CD4-positive, alpha-beta memory T cell (primary cell): ENCODE measurements at regions not wholly inside any gene's neighbourhood (a gene's known extent, or its start where the extent isn't known, plus 50 kb on each side); places are given as distances from the start of the nearest gene placed in this dataset.
"Not testable (repeated sequence)": the region's sequence is repeated elsewhere in the genome, so short reads cannot be mapped to it uniquely, and the experiment has no call there.

ENCODE experiments used
- CTCF ChIA-PET: fragments of 350-600 bp; sonication (Branson Sonifier 250); formaldehyde crosslinking; loops from one replicate; lab custom pipeline; 2021; ENCODE audit warnings: inconsistent platforms; ENCODE audit not compliant: partially characterized antibody; lab: Charles Lee
- POLR2A ChIA-PET: fragments of 350-600 bp; sonication (Branson Sonifier 250); formaldehyde crosslinking; loops from one replicate; lab custom pipeline; 2021; ENCODE audit not compliant: partially characterized antibody; lab: Charles Lee
- DNase-seq, 5 donors: peaks; one replicate each; pipeline versions ENCODE4 v3.0.0 to v3.0.0-alpha.2; 2020 to 2022; ENCODE audit warnings: mixed read lengths in 1 of 5
- H3K27ac ChIP-seq: one replicate; pipeline ENCODE4 v1.7.0; 2013; ENCODE audit warnings: low read depth, low read length
- H3K27me3 ChIP-seq: 2 replicates; pipeline ENCODE4 v1.7.0; 2013; ENCODE audit warnings: mild to moderate bottlenecking, low read length, moderate library complexity; ENCODE audit not compliant: insufficient read depth
- H3K36me3 ChIP-seq: 2 replicates; pipeline ENCODE4 v1.7.0; 2013; ENCODE audit warnings: mild to moderate bottlenecking, low read length, moderate library complexity; ENCODE audit not compliant: insufficient read depth
- H3K4me1 ChIP-seq: 2 replicates; pipeline ENCODE4 v1.7.0; 2013; ENCODE audit warnings: mild to moderate bottlenecking, low read length, moderate library complexity; ENCODE audit not compliant: insufficient read depth
- H3K4me3 ChIP-seq, 2 donors: one replicate each; pipeline ENCODE4 v1.7.0; 2013; ENCODE audit warnings: low read length in 2 of 2, mild to moderate bottlenecking in 1 of 2
- H3K9me3 ChIP-seq, 2 donors: one replicate each; pipeline ENCODE4 v1.7.0; 2013; ENCODE audit warnings: low read length in 2 of 2, control low read depth in 1 of 2; ENCODE audit not compliant: control insufficient read depth in 1 of 2
- H3K27ac Mint-ChIP-seq, 7 donors: one replicate each; pipeline ENCODE4 v1.8.0; 2020 to 2021; ENCODE audit warnings: mixed read lengths in 7 of 7, mild to moderate bottlenecking in 6 of 7, inconsistent platforms in 3 of 7, moderate library complexity in 3 of 7
- H3K27me3 Mint-ChIP-seq, 2 donors: one replicate each; pipeline ENCODE4 v1.8.0; 2020 to 2021; ENCODE audit warnings: mixed read lengths in 2 of 2
- H3K36me3 Mint-ChIP-seq, 2 donors: one replicate each; pipeline ENCODE4 v1.8.0; 2020 to 2021; ENCODE audit warnings: mixed read lengths in 2 of 2, inconsistent platforms in 1 of 2, mild to moderate bottlenecking in 1 of 2
- H3K4me1 Mint-ChIP-seq, 4 donors: one replicate each; pipeline ENCODE4 v1.8.0; 2020 to 2021; ENCODE audit warnings: mixed read lengths in 4 of 4, mild to moderate bottlenecking in 1 of 4
- H3K4me3 Mint-ChIP-seq, 8 donors: one replicate each; pipeline ENCODE4 v1.8.0; 2020 to 2021; ENCODE audit warnings: mixed read lengths in 8 of 8, mild to moderate bottlenecking in 7 of 8, moderate library complexity in 6 of 8, inconsistent platforms in 3 of 8
- H3K9me3 Mint-ChIP-seq, 8 donors: one replicate each; pipeline ENCODE4 v1.8.0; 2020 to 2021; ENCODE audit warnings: mixed read lengths in 8 of 8, mild to moderate bottlenecking in 5 of 8, inconsistent platforms in 3 of 8, moderate library complexity in 1 of 8
- intact Hi-C: fragments of 100-400 bp; cut with micrococcal nuclease; formaldehyde crosslinking; loops from one replicate; pipeline ENCODE4 v1.15.1; 2023

DNA sequence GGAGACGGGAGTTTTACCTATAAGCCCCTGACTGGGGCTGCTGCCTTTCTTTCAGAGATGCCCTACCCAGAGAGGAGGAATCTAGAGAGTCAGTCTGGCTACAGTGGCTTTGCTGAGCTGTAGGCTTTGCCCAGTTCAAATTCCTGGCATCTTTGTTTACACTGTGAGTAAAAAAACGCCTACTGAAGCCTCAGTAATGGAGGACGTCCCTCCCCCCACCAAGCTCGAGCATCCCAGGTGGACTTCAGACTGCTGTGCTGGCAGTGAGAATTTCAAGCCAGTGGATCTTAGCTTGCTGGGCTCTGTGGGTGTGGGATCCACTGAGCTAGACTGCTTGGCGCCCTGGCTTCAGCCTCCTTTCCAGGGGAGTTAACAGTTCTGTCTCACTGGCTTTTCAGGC lies 237.1 kb upstream of the NT5E start:
- H3K4me3 ChIP-seq, H3K9me3 ChIP-seq, DNase-seq, H3K27ac Mint-ChIP-seq, H3K4me1 Mint-ChIP-seq, H3K27me3 ChIP-seq, CTCF ChIA-PET, intact Hi-C loops, H3K27ac ChIP-seq, H3K4me3 Mint-ChIP-seq, H3K36me3 Mint-ChIP-seq, H3K27me3 Mint-ChIP-seq, H3K4me1 ChIP-seq, POLR2A ChIA-PET, H3K36me3 ChIP-seq: not testable (repeated sequence)
- H3K9me3 Mint-ChIP-seq: peaks cover 0 to 53% (median 34%) of the 10 kb centered on the region in 8 donors

DNA sequence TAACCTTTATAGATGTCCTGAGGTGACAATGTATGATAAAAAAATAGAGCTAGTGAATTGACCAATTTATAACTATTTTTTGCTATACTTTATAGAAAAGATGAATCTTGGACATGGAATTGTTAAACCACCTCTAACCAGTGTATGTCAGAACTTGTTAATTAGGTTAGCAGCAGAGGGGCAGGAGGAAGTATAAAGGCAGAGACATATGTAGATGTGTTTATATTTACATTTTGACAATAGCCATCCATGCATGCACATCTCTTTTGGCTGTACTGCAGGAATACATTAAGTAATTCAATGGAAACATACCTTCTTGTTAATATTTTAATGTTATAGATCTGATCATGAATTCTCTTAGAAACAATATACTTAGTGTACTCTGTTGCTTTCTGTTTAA lies 254.6 kb upstream of the NT5E start:
- POLR2A ChIA-PET: no interaction called here
- Mint-ChIP-seq H3K4me3 (no peak overlapping the region), H3K36me3 (no peaks in the 10 kb centered on the region), H3K27me3 (no peaks in the 10 kb centered on the region), H3K27ac (no peak overlapping the region), H3K9me3 (peaks cover 0 to 9% (median 4%) of the 10 kb centered on the region in 8 donors), H3K4me1 (no peaks in the 10 kb centered on the region)
- H3K4me3 ChIP-seq: no peak overlapping the region
- no peaks in the 10 kb centered on the region for H3K36me3 ChIP-seq
- H3K27me3 ChIP-seq: no peaks in the 10 kb centered on the region
- H3K9me3 ChIP-seq: no peaks in the 10 kb centered on the region
- DNase-seq: no peak
- no peak overlapping the region for H3K27ac ChIP-seq
- intact Hi-C loops: no loop called here
- no peaks in the 10 kb centered on the region for H3K4me1 ChIP-seq
- CTCF ChIA-PET: no interaction called here

GRCh38 chr6:85193339-85193738 lies 256.5 kb upstream of the NT5E start:
- no peaks in the 10 kb centered on the region for H3K27me3 Mint-ChIP-seq
- no peaks in the 10 kb centered on the region for H3K36me3 Mint-ChIP-seq
- POLR2A ChIA-PET: no interaction called here
- no peaks in the 10 kb centered on the region for H3K9me3 ChIP-seq
- H3K4me1 ChIP-seq: no peaks in the 10 kb centered on the region
- DNase-seq: no peak
- H3K36me3 ChIP-seq: no peaks in the 10 kb centered on the region
- intact Hi-C loops: no loop called here
- no peak overlapping the region for H3K4me3 Mint-ChIP-seq
- no peak overlapping the region for H3K4me3 ChIP-seq
- CTCF ChIA-PET: no interaction called here
- H3K27me3 ChIP-seq: no peaks in the 10 kb centered on the region
- no peaks in the 10 kb centered on the region for H3K4me1 Mint-ChIP-seq
- peaks cover 0 to 10% (median 3%) of the 10 kb centered on the region in 8 donors for H3K9me3 Mint-ChIP-seq
- no peak overlapping the region for H3K27ac Mint-ChIP-seq
- H3K27ac ChIP-seq: no peak overlapping the region

DNA sequence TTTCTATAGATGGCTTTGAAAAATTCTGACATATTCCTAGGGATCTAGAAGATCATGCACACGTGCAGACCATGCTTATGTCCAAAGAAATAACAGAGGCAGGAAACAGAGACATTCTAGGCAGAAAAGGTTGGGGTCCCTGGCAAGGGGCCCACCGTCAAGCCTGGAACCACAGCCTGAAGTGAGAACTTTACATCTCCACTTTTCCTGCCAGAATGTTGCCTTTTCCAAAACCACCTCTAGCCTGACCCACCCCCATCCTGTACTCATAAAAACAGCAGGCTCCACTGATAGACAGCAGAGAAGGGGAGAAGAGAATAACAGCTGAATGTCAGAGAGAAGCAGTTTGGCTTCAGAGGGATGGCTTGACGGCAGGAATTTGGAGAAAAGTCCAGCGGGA lies 257.3 kb upstream of the NT5E start:
- Histone ChIP-seq H3K36me3 (no peaks in the 10 kb centered on the region), H3K27ac (no peak overlapping the region), H3K27me3 (no peaks in the 10 kb centered on the region), H3K4me3 (no peak overlapping the region), H3K9me3 (no peaks in the 10 kb centered on the region), H3K4me1 (no peaks in the 10 kb centered on the region)
- Mint-ChIP-seq H3K4me3 (no peak overlapping the region), H3K36me3 (no peaks in the 10 kb centered on the region), H3K27me3 (no peaks in the 10 kb centered on the region), H3K9me3 (peaks cover 0 to 6% (median 4%) of the 10 kb centered on the region in 8 donors), H3K27ac (no peak overlapping the region), H3K4me1 (no peaks in the 10 kb centered on the region)
- intact Hi-C loops: no loop called here
- ChIA-PET CTCF (no interaction called here), POLR2A (no interaction called here)
- no peak for DNase-seq

GRCh38 chr6:85192186-85192585 lies 257.7 kb upstream of the NT5E start:
- H3K27me3 Mint-ChIP-seq: no peaks in the 10 kb centered on the region
- Histone ChIP-seq H3K27ac (no peak overlapping the region), H3K4me3 (no peak overlapping the region), H3K9me3 (no peaks in the 10 kb centered on the region), H3K4me1 (no peaks in the 10 kb centered on the region), H3K36me3 (no peaks in the 10 kb centered on the region), H3K27me3 (no peaks in the 10 kb centered on the region)
- H3K4me3 Mint-ChIP-seq: no peak overlapping the region
- H3K36me3 Mint-ChIP-seq: no peaks in the 10 kb centered on the region
- ChIA-PET POLR2A (no interaction called here), CTCF (no interaction called here)
- intact Hi-C loops: no loop called here
- peaks cover 0 to 5% (median 2%) of the 10 kb centered on the region in 8 donors for H3K9me3 Mint-ChIP-seq
- no peaks in the 10 kb centered on the region for H3K4me1 Mint-ChIP-seq
- no peak overlapping the region for H3K27ac Mint-ChIP-seq
- DNase-seq: no peak

DNA sequence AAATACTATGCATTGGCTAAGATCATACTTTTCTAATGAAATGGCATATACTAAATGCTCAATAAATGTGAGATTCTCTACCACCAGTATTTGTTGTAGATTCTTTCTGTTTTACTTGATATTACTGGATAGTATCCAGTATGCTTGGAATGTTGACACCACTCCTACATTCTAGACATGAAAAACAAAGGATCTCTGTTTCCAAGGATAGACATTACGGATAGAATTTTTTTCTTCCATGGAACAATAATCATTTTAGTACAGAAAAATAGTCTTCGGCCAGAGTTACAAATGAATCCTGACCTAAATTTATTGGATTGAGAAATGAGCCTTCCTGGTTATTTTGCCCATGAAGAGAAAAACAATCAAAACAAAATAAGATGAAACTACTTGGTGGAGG lies 258.2 kb upstream of the NT5E start:
- H3K9me3 ChIP-seq: no peaks in the 10 kb centered on the region
- Mint-ChIP-seq H3K36me3 (no peaks in the 10 kb centered on the region), H3K4me1 (no peaks in the 10 kb centered on the region), H3K4me3 (no peak overlapping the region), H3K27me3 (no peaks in the 10 kb centered on the region), H3K27ac (no peak overlapping the region), H3K9me3 (peaks cover 0 to 5% (median 1%) of the 10 kb centered on the region in 8 donors)
- no peaks in the 10 kb centered on the region for H3K36me3 ChIP-seq
- intact Hi-C loops: no loop called here
- H3K4me1 ChIP-seq: no peaks in the 10 kb centered on the region
- CTCF ChIA-PET: no interaction called here
- no peak for DNase-seq
- H3K4me3 ChIP-seq: no peak overlapping the region
- POLR2A ChIA-PET: no interaction called here
- H3K27ac ChIP-seq: no peak overlapping the region
- no peaks in the 10 kb centered on the region for H3K27me3 ChIP-seq

- H3K27ac ChIP-seq: no peak overlapping the region
- H3K27me3 ChIP-seq: no peaks in the 10 kb centered on the region
- POLR2A ChIA-PET: no interaction called here
- H3K4me3 ChIP-seq: no peak overlapping the region
- Mint-ChIP-seq H3K36me3 (no peaks in the 10 kb centered on the region), H3K4me1 (no peaks in the 10 kb centered on the region), H3K27me3 (no peaks in the 10 kb centered on the region), H3K27ac (no peak overlapping the region), H3K4me3 (no peak overlapping the region), H3K9me3 (peaks cover 0 to 6% (median 2%) of the 10 kb centered on the region in 8 donors)
- no peak for DNase-seq
- intact Hi-C loops: no loop called here
- H3K36me3 ChIP-seq: no peaks in the 10 kb centered on the region
- no peaks in the 10 kb centered on the region for H3K9me3 ChIP-seq
- CTCF ChIA-PET: no interaction called here
- no peaks in the 10 kb centered on the region for H3K4me1 ChIP-seq
Measured at GRCh38 chr6:85186546-85187175, 263.2 kb upstream of the NT5E start.

- Histone ChIP-seq H3K27ac (no peak overlapping the region), H3K9me3 (no peaks in the 10 kb centered on the region), H3K27me3 (no peaks in the 10 kb centered on the region), H3K4me1 (no peaks in the 10 kb centered on the region), H3K36me3 (no peaks in the 10 kb centered on the region), H3K4me3 (no peak overlapping the region)
- H3K4me1 Mint-ChIP-seq: no peaks in the 10 kb centered on the region
- intact Hi-C loops: no loop called here
- ChIA-PET POLR2A (no interaction called here), CTCF (no interaction called here)
- H3K9me3 Mint-ChIP-seq: peaks cover 0 to 10% (median 2%) of the 10 kb centered on the region in 8 donors
- no peak overlapping the region for H3K4me3 Mint-ChIP-seq
- no peaks in the 10 kb centered on the region for H3K27me3 Mint-ChIP-seq
- no peak for DNase-seq
- no peaks in the 10 kb centered on the region for H3K36me3 Mint-ChIP-seq
- no peak overlapping the region for H3K27ac Mint-ChIP-seq
Measured at GRCh38 chr6:85185977-85186376, 263.9 kb upstream of the NT5E start.
